ENCODE measurements at regions not wholly inside any gene's neighbourhood (a gene's known extent, or its start where the extent isn't known, plus 50 kb on each side); places are given as distances from the start of the nearest gene placed in this dataset.

DNA sequence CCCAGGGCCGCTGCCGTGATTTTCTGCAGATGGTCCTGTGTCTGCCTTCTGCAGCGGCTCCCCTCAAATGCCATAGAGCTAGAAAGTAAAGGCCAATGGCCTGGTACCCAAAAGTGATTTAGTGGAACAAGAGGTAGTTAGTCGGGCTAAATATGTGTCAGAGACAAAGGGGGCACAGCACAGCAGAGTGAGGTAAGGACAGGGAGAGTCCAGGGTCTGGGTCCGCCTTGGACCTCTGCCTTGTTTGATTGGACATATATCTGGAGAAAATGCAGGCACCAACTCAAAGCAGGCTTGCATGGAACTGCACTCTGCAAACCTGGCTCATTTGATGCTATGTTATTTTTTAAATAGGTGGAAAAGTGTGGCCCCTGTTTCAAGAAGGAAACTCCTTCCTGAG lies 249.6 kb upstream of the B3GAT1 start:
- no peak for TF ChIP-seq EZH2 (IDR thresholded peaks at IDR 0.05; ENCODE audit: insufficient read depth, low read length)
- TF ChIP-seq, protein P1, sequence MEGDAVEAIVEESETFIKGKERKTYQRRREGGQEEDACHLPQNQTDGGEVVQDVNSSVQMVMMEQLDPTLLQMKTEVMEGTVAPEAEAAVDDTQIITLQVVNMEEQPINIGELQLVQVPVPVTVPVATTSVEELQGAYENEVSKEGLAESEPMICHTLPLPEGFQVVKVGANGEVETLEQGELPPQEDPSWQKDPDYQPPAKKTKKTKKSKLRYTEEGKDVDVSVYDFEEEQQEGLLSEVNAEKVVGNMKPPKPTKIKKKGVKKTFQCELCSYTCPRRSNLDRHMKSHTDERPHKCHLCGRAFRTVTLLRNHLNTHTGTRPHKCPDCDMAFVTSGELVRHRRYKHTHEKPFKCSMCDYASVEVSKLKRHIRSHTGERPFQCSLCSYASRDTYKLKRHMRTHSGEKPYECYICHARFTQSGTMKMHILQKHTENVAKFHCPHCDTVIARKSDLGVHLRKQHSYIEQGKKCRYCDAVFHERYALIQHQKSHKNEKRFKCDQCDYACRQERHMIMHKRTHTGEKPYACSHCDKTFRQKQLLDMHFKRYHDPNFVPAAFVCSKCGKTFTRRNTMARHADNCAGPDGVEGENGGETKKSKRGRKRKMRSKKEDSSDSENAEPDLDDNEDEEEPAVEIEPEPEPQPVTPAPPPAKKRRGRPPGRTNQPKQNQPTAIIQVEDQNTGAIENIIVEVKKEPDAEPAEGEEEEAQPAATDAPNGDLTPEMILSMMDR (IDR thresholded peaks at IDR 0.05; ENCODE audit: insufficient read depth, low read depth, low read length) = no peak
- Histone ChIP-seq H3K9me3 (ENCODE audit: insufficient read depth, low read depth, low read length) (peaks cover 15% of the 10 kb centered on the region), H3K4me1 (ENCODE audit: insufficient read depth, low read length) (no peaks in the 10 kb centered on the region), H3K27ac (ENCODE audit: low read depth, low read length) (no peak overlapping the region), H3K79me2 (ENCODE audit: insufficient read depth, low read length) (no peaks in the 10 kb centered on the region), H4K20me1 (ENCODE audit: insufficient read depth, low read length) (no peaks in the 10 kb centered on the region), H3K9ac (ENCODE audit: low read length) (no peak overlapping the region), H3K4me3 (ENCODE audit: insufficient read depth, low read depth, low read length) (no peak overlapping the region), H3K4me2 (ENCODE audit: low read length) (no peak overlapping the region), H3K36me3 (ENCODE audit: insufficient read depth, low read length) (no peaks in the 10 kb centered on the region), H3K27me3 (ENCODE audit: insufficient read depth, low read length) (no peaks in the 10 kb centered on the region), H2AFZ (ENCODE audit: low read depth, low read length) (no peak overlapping the region)
- no peak for DNase-seq (ENCODE audit: low read depth)
- Mint-ChIP-seq H3K27me3 (ENCODE audit: low read depth, unreplicated experiment) (peaks cover 29% of the 10 kb centered on the region), H3K4me1 (ENCODE audit: low read depth, unreplicated experiment) (no peaks in the 10 kb centered on the region), H3K4me3 (ENCODE audit: unreplicated experiment) (no peak overlapping the region), H3K27ac (ENCODE audit: unreplicated experiment) (no peak overlapping the region), H3K9me3 (ENCODE audit: unreplicated experiment) (peaks cover 9% of the 10 kb centered on the region), H3K36me3 (ENCODE audit: low read depth, unreplicated experiment) (no peaks in the 10 kb centered on the region)
- no peak for FAIRE-seq

DNA sequence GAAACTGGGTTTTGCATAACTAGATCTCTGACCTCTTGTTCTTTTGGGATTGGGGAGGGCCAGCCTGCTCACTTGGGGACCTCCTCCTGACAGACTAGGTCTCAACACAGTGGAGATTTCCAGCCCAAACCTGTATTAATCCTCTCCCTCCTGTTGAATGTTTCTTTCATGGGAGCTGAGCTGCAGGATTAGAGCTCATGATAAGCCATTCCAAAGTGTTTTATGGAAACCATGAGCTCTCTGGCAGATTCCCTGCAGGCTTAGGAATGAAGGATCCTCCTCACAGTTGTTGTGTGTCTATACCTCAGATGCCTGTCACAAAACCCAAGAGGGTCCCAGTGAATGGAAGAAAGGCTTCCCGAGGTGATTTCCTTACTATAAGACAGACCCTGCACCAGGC lies 248.4 kb upstream of the B3GAT1 start:
- H3K79me2 ChIP-seq (ENCODE audit: insufficient read depth, low read length) = no peaks in the 10 kb centered on the region
- H3K4me2 ChIP-seq (ENCODE audit: low read length) = no peak overlapping the region
- FAIRE-seq (no peak), DNase-seq (ENCODE audit: low read depth) (no peak)
- no peaks in the 10 kb centered on the region for H3K4me1 ChIP-seq (ENCODE audit: insufficient read depth, low read length)
- no peak overlapping the region for H3K27ac ChIP-seq (ENCODE audit: low read depth, low read length)
- Mint-ChIP-seq H3K36me3 (ENCODE audit: low read depth, unreplicated experiment) (no peaks in the 10 kb centered on the region), H3K27ac (ENCODE audit: unreplicated experiment) (no peak overlapping the region), H3K9me3 (ENCODE audit: unreplicated experiment) (peaks cover 14% of the 10 kb centered on the region), H3K4me3 (ENCODE audit: unreplicated experiment) (no peak overlapping the region), H3K4me1 (ENCODE audit: low read depth, unreplicated experiment) (no peaks in the 10 kb centered on the region), H3K27me3 (ENCODE audit: low read depth, unreplicated experiment) (peaks cover 24% of the 10 kb centered on the region)
- no peaks in the 10 kb centered on the region for H3K36me3 ChIP-seq (ENCODE audit: insufficient read depth, low read length)
- H3K9me3 ChIP-seq (ENCODE audit: insufficient read depth, low read depth, low read length) = peaks cover 12% of the 10 kb centered on the region
- no peak overlapping the region for H3K4me3 ChIP-seq (ENCODE audit: insufficient read depth, low read depth, low read length)
- no peaks in the 10 kb centered on the region for H4K20me1 ChIP-seq (ENCODE audit: insufficient read depth, low read length)
- no peak overlapping the region for H3K9ac ChIP-seq (ENCODE audit: low read length)
- H2AFZ ChIP-seq (ENCODE audit: low read depth, low read length) = no peak overlapping the region
- no peaks in the 10 kb centered on the region for H3K27me3 ChIP-seq (ENCODE audit: insufficient read depth, low read length)
- TF ChIP-seq EZH2 (IDR thresholded peaks at IDR 0.05; ENCODE audit: insufficient read depth, low read length) = no peak
- TF ChIP-seq, protein P1 (IDR thresholded peaks at IDR 0.05; ENCODE audit: insufficient read depth, low read depth, low read length) = no peak

DNA sequence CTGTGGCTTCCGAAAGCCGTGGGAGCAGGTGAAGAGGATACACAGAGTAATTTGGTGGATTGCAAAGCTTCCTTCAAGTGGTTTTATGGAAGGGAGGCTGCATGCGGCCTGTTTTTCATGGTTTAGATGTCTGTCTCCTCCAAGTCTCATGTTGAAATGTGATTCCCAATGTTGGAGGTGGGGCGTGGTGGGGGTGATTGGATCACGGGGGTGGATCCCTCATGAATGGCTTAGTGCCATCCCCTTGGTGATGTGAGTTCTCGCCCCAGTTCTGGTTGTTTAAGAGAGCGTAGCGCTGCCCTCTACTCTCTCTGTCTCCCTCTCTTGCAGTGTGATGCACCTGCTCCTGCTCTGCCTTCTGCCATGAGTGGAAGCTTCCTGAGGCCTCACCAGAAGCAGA lies 247.8 kb upstream of the B3GAT1 start:
- H3K27me3 ChIP-seq (ENCODE audit: insufficient read depth, low read length) = no peaks in the 10 kb centered on the region
- TF ChIP-seq, protein P1 (IDR thresholded peaks at IDR 0.05; ENCODE audit: insufficient read depth, low read depth, low read length) = no peak
- TF ChIP-seq EZH2 (IDR thresholded peaks at IDR 0.05; ENCODE audit: insufficient read depth, low read length) = no peak
- H3K4me3 ChIP-seq (ENCODE audit: insufficient read depth, low read depth, low read length) = no peak overlapping the region
- H3K27ac ChIP-seq (ENCODE audit: low read depth, low read length) = no peak overlapping the region
- Mint-ChIP-seq H3K36me3 (ENCODE audit: low read depth, unreplicated experiment) (no peaks in the 10 kb centered on the region), H3K27me3 (ENCODE audit: low read depth, unreplicated experiment) (peaks cover 27% of the 10 kb centered on the region), H3K4me3 (ENCODE audit: unreplicated experiment) (no peak overlapping the region), H3K27ac (ENCODE audit: unreplicated experiment) (no peak overlapping the region), H3K9me3 (ENCODE audit: unreplicated experiment) (peaks cover 14% of the 10 kb centered on the region), H3K4me1 (ENCODE audit: low read depth, unreplicated experiment) (peaks cover 3% of the 10 kb centered on the region)
- DNase-seq (ENCODE audit: low read depth) = no peak
- no peak overlapping the region for H3K9ac ChIP-seq (ENCODE audit: low read length)
- no peak overlapping the region for H3K4me2 ChIP-seq (ENCODE audit: low read length)
- no peak overlapping the region for H2AFZ ChIP-seq (ENCODE audit: low read depth, low read length)
- H3K79me2 ChIP-seq (ENCODE audit: insufficient read depth, low read length) = no peaks in the 10 kb centered on the region
- H3K9me3 ChIP-seq (ENCODE audit: insufficient read depth, low read depth, low read length) = peaks cover 13% of the 10 kb centered on the region
- no peaks in the 10 kb centered on the region for H4K20me1 ChIP-seq (ENCODE audit: insufficient read depth, low read length)
- no peaks in the 10 kb centered on the region for H3K36me3 ChIP-seq (ENCODE audit: insufficient read depth, low read length)
- no peak for FAIRE-seq
- no peaks in the 10 kb centered on the region for H3K4me1 ChIP-seq (ENCODE audit: insufficient read depth, low read length)

Data from astrocyte (in vitro differentiated cells and primary cell).